Right renal pelvis (tissue), 4 donors: ENCODE measurements at regions not wholly inside any gene's neighbourhood (a gene's known extent, or its start where the extent isn't known, plus 50 kb on each side); places are given as distances from the start of the nearest gene placed in this dataset.

Experiments used
- DNase-seq, 4 donors: peaks; one replicate each; pipeline ENCODE4 v3.0.0-alpha.2; 2013; ENCODE audit warnings: low read depth in 4 of 4, low spot score in 3 of 4, missing footprints in 1 of 4

DNA sequence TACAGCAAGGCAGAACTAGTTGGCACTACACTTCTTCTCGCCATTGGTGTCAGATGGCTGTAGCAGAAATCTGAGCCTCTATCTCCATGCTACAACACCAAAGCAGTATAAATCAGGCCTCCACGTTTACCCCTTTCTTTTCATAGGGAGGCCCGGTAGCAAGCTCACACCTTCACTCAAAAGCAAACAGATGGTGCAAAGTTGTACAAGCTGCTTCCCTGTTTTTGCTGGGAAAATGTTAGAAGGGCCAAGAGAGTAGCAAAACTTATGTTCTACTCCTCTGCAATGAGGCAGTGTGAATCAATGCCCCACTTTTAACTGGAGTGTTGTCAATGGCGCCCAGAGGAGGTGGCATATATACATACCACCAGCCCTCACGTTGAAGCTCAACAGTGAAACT lies 369.6 kb upstream of the NRXN1 start:
- DNase-seq = no peak

- DNase-seq = no peak
These were observed 355.3 kb upstream of the NRXN1 start for GRCh38 chr2:51387235-51387634.

GRCh38 chr2:51379997-51380396 lies 348.1 kb upstream of the NRXN1 start:
- no peak for DNase-seq

GRCh38 chr2:51368250-51368649 lies 336.3 kb upstream of the NRXN1 start:
- DNase-seq = no peak

- DNase-seq = no peak
These were observed 318.2 kb upstream of the NRXN1 start for GRCh38 chr2:51350100-51350499.

GRCh38 chr2:51344886-51345285 lies 313.0 kb upstream of the NRXN1 start:
- DNase-seq = no peak

DNA sequence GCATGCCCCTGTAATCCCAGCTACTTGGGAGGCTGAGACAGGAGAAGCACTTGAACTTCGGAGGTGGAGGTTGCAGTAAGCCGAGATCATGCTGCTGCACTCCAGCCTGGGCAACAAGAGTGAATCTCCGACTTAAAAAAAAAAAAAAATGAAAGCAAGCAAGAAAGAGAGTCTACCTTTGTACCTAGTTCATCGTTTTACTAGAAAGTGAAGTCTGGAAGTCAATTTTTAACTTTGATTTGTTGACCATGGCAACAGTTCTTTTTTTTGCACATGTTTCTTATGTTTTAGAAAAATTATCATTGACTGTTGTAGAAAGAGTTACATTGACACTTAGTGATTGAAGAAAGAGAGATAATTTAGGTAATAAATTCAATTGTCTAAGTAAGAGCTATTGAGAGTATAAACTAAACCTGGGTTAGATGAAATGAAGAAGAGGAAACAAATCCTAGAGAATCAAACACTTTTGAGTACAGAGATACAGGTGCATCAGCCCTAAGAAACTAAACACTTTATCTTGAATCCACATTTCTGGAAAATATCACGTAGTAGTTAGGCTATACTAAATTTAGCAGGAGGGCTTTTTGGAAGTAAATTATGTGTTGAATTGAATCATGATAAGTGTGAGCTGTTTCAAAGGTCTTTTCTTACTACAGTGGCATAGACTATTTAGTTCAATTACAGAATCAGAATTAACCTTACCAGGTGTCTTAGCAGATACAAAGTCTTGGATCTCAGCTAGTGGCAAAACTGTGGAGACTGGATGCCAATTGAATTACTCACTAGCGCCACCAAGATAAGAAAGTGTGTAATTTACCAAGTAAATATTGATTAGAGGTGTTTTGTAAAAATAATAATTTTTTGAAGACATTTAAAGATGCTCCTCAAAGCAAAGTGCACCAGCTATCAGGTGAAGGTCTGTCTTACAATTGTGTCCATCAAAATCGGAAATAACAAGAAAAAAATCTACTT lies 303.4 kb upstream of the NRXN1 start:
- no peak for DNase-seq

- no peak for DNase-seq
These were observed 297.6 kb upstream of the NRXN1 start for GRCh38 chr2:51329512-51329911.

DNA sequence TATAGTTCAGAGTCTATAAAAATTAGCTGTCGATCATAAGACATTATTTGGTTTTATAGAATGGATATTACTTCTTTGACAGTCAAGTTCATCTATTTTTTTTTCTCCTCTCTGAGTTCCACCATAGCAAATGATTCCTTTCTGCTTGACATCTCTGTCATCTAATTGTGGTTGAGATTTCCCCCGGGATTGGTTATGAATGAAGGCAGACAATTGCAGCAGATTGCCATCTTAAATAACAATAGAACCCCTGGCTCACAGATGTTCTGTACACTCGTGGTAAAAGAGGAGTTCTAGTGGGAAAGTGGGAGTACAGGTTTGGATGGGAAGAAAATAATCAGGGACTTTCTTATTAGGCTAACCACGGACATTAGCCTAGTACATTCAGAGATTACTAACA lies 292.1 kb upstream of the NRXN1 start:
- no peak for DNase-seq

- DNase-seq = no peak
These were observed 290.7 kb upstream of the NRXN1 start for GRCh38 chr2:51322613-51323012.

DNA sequence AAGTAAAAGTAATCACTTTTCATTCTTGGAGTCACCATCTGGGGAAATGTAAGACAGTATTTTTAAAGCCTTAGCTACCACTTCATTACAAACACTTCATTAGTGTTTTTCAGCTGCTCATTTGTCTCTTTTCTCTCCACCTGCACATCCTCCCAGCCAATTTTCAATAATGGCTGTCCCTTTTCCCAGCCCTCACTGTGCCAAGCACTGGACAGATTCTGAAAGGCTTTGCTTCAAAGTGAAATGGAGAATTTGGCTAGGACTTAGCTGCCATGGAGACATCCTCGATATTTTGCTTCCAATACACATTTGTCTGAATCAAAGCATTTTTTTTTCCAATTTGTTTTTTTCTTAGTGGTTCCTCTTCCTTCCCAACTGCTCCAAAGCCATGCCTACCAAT lies 272.4 kb upstream of the NRXN1 start:
- DNase-seq = no peak

- no peak for DNase-seq
These were observed 269.4 kb upstream of the NRXN1 start for GRCh38 chr2:51301381-51301780.

GRCh38 chr2:51299370-51299769 lies 267.4 kb upstream of the NRXN1 start:
- DNase-seq = no peak

DNA sequence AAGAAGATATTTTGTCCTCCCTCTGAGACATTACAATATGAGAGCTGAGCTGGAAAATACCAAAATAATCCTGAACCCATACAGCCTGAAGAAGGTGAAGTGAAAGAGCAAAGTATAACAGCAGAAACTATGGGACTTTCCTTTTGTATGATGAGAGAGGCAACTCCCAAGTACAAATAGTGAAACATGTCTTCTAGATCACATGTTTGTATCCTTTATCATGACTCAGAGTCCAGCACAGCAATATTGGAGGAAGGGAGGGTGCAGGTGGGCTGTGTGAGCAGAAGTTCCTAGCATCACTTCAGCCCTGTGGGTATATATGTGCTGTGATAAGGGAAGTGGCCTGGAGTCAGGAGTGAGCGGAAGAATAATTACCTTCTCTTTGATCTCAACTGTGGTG lies 265.6 kb upstream of the NRXN1 start:
- no peak for DNase-seq

DNA sequence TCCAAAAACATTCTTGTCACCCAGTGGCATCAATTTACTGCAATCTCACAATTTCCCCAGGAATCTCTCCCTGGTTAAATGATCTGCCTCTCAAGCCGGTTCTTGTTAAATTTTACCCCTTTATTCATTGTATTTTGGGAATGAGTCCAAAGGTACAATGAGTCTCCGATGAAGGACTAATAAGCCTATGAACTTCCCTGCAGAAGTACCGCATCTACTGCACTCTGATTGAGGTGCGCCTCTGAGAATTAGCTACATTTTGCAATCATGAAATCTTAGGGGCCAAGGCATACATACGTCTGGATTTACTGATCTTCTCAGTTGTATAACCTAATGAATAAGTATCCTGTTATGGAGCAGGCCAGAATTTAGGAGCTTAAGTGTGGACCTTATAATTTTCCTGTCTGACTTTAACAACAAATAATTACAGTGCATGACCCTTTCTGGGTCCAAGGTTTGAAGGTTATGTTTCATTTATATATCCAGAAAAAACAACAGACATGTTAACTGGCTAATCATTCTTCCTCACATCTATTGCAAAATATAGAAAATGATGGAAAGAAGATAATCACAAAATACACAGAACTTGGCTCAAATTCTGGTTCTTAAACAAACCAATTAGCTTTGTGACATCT lies 261.8 kb upstream of the NRXN1 start:
- DNase-seq = peak in 1 of 4 donors; percentile 1

DNA sequence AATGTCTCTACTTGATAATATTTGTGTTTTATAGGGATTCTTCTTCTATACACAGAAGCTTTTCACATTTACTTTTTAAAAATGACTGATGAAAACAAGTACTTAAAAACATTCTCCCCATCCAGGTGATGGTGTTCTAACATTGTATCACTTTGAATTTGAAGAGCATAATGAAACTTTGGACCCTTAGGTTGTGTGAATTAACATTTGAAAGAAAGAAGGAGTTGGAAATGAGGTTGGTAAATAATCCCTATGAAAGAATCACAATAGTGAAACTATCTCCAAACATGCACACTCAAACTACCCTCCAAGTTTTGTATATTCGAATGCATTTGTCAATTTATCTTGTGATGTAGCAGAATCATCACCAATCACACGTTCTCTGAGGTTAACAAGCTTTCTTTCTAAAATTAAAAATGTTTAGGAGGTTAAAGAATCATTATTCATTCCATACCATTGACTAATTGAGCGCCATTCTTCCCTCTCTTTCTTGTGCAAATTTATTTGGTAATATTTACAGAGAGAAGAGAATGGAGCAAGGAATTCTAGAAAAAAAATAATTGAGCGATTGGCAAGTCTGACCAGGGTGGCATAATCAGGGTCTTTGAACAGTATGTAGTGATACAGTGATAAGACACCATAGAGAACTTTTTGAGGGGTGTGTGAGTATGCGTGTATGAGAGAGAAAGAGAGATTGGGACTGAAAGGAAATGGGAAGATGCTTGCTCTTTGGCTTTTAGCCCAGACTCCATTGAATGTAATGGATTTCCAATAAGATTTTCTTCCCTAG lies 260.0 kb upstream of the NRXN1 start:
- DNase-seq = no peak

- DNase-seq = no peak
These were observed 258.8 kb upstream of the NRXN1 start for GRCh38 chr2:51290725-51291124.

- no peak for DNase-seq
These were observed 257.1 kb upstream of the NRXN1 start for GRCh38 chr2:51289045-51289444.

DNA sequence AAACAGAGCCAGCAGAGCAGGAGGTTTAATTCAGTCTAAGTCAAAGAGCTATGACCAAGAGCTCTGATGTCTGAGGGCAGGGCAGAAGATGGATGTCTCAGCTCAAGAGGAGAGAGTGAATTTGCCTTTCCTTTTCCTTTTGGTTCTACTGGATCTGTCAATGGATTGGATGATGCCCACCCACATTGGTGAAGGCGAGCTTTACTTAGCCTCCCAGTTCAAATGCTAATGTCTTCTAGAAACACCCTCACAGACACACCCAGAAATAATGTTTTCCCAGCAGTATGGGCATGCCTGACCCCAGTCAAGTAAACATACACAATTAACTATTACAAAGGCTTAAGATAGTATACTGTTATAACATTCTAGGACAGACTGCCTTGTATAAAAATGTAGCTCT lies 236.3 kb upstream of the NRXN1 start:
- DNase-seq = no peak

DNA sequence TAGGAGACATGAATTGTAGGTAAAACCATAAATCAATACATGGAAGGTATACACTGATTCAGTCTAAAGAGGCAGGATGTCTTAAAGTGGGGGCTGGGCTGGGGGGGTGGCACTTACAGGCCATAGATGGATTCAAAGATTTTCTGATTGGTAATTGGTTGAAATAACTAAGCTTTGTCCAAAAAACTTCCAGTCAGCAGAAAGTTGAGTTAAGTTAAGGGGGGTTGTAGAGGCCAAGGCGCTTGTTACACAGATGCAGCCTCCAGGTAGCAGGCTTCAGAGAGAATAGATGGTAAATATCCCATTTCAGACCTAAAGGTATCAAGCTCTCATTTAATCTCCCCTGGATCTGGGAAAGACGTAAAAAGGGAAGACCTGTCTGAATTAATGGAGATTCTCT lies 233.6 kb upstream of the NRXN1 start:
- no peak for DNase-seq

DNA sequence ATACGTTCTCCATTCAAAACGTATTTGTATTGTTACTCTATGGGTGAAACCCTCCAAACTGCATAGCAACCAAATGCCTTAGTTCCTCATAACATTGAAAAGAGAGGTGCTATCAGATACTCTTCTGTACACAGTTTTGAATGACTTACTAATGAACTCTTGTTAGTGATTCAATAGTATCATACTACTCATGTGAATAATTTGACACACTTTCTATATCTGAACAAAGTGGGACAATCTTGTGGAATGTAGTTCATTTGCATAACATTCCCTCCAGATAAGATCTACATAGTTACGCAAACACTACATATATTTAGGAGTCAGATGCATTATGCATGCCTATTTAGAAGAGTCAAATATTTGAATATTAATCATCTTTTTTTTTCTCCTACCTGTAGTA lies 232.0 kb upstream of the NRXN1 start:
- no peak for DNase-seq
